H1 (cell line): ENCODE measurements at regions not wholly inside any gene's neighbourhood (a gene's known extent, or its start where the extent isn't known, plus 50 kb on each side); places are given as distances from the start of the nearest gene placed in this dataset.

Source experiments
- ATF3 ChIP-seq: IDR thresholded peaks from 2 replicates; pipeline ENCODE4 v1.6.1; 2011; ENCODE audit warnings: low read depth, mild to moderate bottlenecking, low read length; ENCODE audit not compliant: insufficient read depth
- EGR1 ChIP-seq: IDR thresholded peaks from 2 replicates; pipeline ENCODE4 v1.6.1; 2011; ENCODE audit warnings: low read depth, low read length, borderline replicate concordance
- HDAC2 ChIP-seq, 2 experiments: fragments of 300-600 bp in 1 of 2; sonication (generic) in 1 of 2; IDR thresholded peaks; 2 replicates each; pipeline ENCODE4 v1.6.1; 2011 to 2012; ENCODE audit warnings: low read depth in 2 of 2, low read length in 2 of 2, mild to moderate bottlenecking in 2 of 2, moderate library complexity in 2 of 2, borderline replicate concordance in 1 of 2, inconsistent platforms in 1 of 2
- SIX5 ChIP-seq: IDR thresholded peaks from 2 replicates; pipeline ENCODE4 v1.6.1; 2011; ENCODE audit warnings: mild to moderate bottlenecking, low read depth, low read length
- SRF ChIP-seq: IDR thresholded peaks from 2 replicates; pipeline ENCODE4 v1.6.1; 2011; ENCODE audit warnings: mild to moderate bottlenecking, low read depth, low read length, moderate library complexity

DNA sequence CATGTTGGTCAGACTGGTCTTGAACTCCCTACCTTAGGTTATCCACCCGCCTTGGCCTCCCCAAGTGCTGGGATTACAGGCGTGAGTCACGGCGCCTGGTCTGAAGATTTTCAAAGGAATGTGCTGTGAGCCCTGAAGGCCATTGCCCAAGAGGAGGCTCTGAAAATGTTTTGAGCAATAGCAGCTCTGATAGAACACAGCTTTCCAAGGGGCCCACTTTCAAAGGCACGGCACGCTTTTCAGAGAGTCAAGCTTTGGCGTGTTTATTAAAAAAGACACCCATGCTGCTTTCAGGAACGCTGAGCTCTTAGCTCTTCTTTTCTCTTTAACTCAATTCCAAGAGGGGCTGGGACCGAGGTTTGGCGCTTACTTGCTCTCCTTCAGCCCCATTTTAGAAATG lies 73.8 kb upstream of the CDON start (continued):
- TF ChIP-seq ATF3 (no peak), SIX5 (no peak), EGR1 (no peak), HDAC2 (IDR thresholded peaks at IDR 0.05; ENCODE audit: borderline replicate concordance in 1 of 2, low read depth in 2 of 2, low read length in 2 of 2) (no peak), SRF (no peak)
